HL-60 (cell line): ENCODE measurements at regions not wholly inside any gene's neighbourhood (a gene's known extent, or its start where the extent isn't known, plus 50 kb on each side); places are given as distances from the start of the nearest gene placed in this dataset.

Source experiments
- DNase-seq, 2 experiments: peaks; one replicate each; pipeline ENCODE4 v3.0.0-alpha.2; 2010 to 2020; ENCODE audit warnings: low read depth in 1 of 2, low spot score in 1 of 2
- H3K27ac ChIP-seq: fragments of 250-450 bp; sonication (Bioruptor Pico); replicated peaks from 2 replicates; pipeline ENCODE4 v1.5.1; 2020; ENCODE audit warnings: mild to moderate bottlenecking, moderate library complexity
- H3K27me3 ChIP-seq: fragments of 250-450 bp; sonication (Bioruptor Pico); 2 replicates; pipeline ENCODE4 v1.5.1; 2021; ENCODE audit warnings: mild to moderate bottlenecking, moderate library complexity; ENCODE audit not compliant: insufficient read depth, poor library complexity, severe bottlenecking
- H3K4me3 ChIP-seq: replicated peaks from 2 replicates; pipeline ENCODE4 v1.5.1; 2011; ENCODE audit warnings: mild to moderate bottlenecking, control low read depth, low read length; ENCODE audit not compliant: insufficient read depth
- CTCF ChIP-seq: IDR thresholded peaks from one replicate; pipeline ENCODE4 v1.5.1; 2011; ENCODE audit warnings: low read length, control low read depth, inconsistent platforms; ENCODE audit not compliant: insufficient read depth
- GABPA ChIP-seq: IDR thresholded peaks from 2 replicates; pipeline ENCODE4 v1.6.1; 2012; ENCODE audit warnings: low read depth
- POLR2AphosphoS5 ChIP-seq: IDR thresholded peaks from 2 replicates; pipeline ENCODE4 v1.6.1; 2012; ENCODE audit warnings: low read depth
- REST ChIP-seq: IDR thresholded peaks from 2 replicates; pipeline ENCODE4 v1.6.1; 2012; ENCODE audit warnings: low read depth; ENCODE audit not compliant: insufficient replicate concordance
- SPI1 ChIP-seq: IDR thresholded peaks from 2 replicates; pipeline ENCODE4 v1.6.1; 2012; ENCODE audit warnings: low read depth, mild to moderate bottlenecking, borderline replicate concordance

- TF ChIP-seq SPI1 = no peak
- TF ChIP-seq POLR2AphosphoS5 = no peak
- TF ChIP-seq REST = no peak
- TF ChIP-seq GABPA = no peak
- no peak for TF ChIP-seq CTCF
- no peak overlapping the region for H3K4me3 ChIP-seq
- no peak for DNase-seq
- H3K27me3 ChIP-seq = no peaks in the 10 kb centered on the region
- H3K27ac ChIP-seq = no peak overlapping the region
Observed at GRCh38 chr2:53535234-53535840, 232.3 kb upstream of the CHAC2 start.

GRCh38 chr2:53530126-53530525 lies 237.5 kb upstream of the CHAC2 start:
- Histone ChIP-seq H3K4me3 (no peak overlapping the region), H3K27ac (no peak overlapping the region), H3K27me3 (no peaks in the 10 kb centered on the region)
- DNase-seq = no peak
- TF ChIP-seq REST = no peak
- TF ChIP-seq POLR2AphosphoS5 = no peak
- TF ChIP-seq SPI1 = no peak
- no peak for TF ChIP-seq CTCF
- TF ChIP-seq GABPA = no peak

- TF ChIP-seq SPI1 (no peak), REST (no peak), CTCF (no peak), GABPA (no peak), POLR2AphosphoS5 (no peak)
- H3K4me3 ChIP-seq = no peak overlapping the region
- no peak for DNase-seq
- no peak overlapping the region for H3K27ac ChIP-seq
- no peaks in the 10 kb centered on the region for H3K27me3 ChIP-seq
Observed at GRCh38 chr2:53527056-53527455, 240.5 kb upstream of the CHAC2 start.
